Mucosa of rectum (tissue), 2 donors: ENCODE measurements at regions not wholly inside any gene's neighbourhood (a gene's known extent, or its start where the extent isn't known, plus 50 kb on each side); places are given as distances from the start of the nearest gene placed in this dataset.
"Not testable (repeated sequence)": the region's sequence is repeated elsewhere in the genome, so short reads cannot be mapped to it uniquely, and the experiment has no call there.

Experiments used
- H3K27ac ChIP-seq, 2 donors: one replicate each; pipeline ENCODE4 v1.7.0; 2013; ENCODE audit warnings: inconsistent platforms in 2 of 2, low read depth in 2 of 2, low read length in 2 of 2
- H3K27me3 ChIP-seq, 2 donors: one replicate each; pipeline ENCODE4 v1.7.0; 2013; ENCODE audit warnings: low read length in 2 of 2; ENCODE audit not compliant: control insufficient read depth in 2 of 2, insufficient read depth in 2 of 2
- H3K36me3 ChIP-seq, 2 donors: one replicate each; pipeline ENCODE4 v1.7.0; 2013; ENCODE audit warnings: low read length in 2 of 2; ENCODE audit not compliant: control insufficient read depth in 2 of 2, insufficient read depth in 2 of 2
- H3K4me1 ChIP-seq, 2 donors: one replicate each; pipeline ENCODE4 v1.7.0; 2013; ENCODE audit warnings: low read length in 2 of 2, mild to moderate bottlenecking in 1 of 2; ENCODE audit not compliant: control insufficient read depth in 2 of 2, insufficient read depth in 2 of 2
- H3K4me3 ChIP-seq, 2 donors: one replicate each; pipeline ENCODE4 v1.7.0; 2013; ENCODE audit warnings: low read length in 2 of 2
- H3K9ac ChIP-seq, 2 donors: one replicate each; pipeline ENCODE4 v1.7.0; 2013; ENCODE audit warnings: low read length in 2 of 2, low read depth in 1 of 2, mild to moderate bottlenecking in 1 of 2
- H3K9me3 ChIP-seq, 2 donors: one replicate each; pipeline ENCODE4 v1.7.0; 2013; ENCODE audit warnings: low read length in 2 of 2; ENCODE audit not compliant: control insufficient read depth in 2 of 2
- donor health status: healthy.
- donor health status: Normal muscosa, but diverticular disease.

DNA sequence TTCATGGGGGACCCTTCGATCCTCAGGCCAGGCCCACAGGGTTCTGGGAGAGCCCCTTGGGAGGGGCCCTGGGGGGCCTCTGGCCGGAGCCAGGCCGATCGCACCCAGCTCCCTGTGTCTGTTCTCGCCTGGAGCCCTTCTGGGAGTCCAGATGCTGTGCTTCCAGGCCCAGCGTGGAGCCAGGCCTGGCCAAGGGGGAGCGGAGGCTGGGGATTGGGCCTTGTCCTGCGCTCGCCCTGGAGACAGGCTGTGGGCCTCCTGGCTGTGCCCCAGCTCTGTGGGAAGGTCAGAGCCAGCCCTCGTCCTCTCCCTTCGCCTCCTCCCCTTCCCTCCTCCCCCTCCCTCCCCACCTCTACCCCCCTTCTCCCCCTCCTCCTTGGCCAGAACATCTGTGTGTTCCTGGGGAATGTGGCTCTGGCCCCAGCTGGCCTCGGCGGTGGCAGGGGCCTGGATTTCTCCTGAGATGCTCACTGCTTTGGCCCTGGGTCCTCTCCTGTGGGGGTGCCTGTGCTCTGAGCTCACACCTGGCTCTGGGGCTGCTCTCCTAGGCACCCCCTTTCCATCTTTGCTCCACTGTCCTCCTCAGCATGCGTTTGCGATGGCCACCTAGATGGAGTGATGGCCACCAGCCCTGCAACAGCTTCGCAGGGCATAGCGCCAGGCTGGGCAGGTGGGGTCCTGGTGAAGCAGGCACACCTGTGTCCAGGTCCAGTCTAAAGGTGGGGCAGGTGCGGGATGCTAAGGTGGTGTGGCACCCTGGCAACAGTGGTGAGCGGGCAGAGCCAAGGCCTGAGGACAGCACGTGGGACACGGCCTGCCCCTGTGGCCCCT lies 90.6 kb upstream of the CIBAR2 start:
- no peaks in the 10 kb centered on the region for H3K36me3 ChIP-seq
- H3K4me3 ChIP-seq = no peak overlapping the region
- H3K27me3 ChIP-seq = peaks cover 2 to 11% of the 10 kb centered on the region in 2 donors
- H3K9ac ChIP-seq = no peak overlapping the region
- H3K9me3 ChIP-seq = no peaks in the 10 kb centered on the region
- H3K27ac ChIP-seq = peak overlapping the region; percentile 52 to 63
- H3K4me1 ChIP-seq = peaks cover 9 to 15% of the 10 kb centered on the region in 2 donors

DNA sequence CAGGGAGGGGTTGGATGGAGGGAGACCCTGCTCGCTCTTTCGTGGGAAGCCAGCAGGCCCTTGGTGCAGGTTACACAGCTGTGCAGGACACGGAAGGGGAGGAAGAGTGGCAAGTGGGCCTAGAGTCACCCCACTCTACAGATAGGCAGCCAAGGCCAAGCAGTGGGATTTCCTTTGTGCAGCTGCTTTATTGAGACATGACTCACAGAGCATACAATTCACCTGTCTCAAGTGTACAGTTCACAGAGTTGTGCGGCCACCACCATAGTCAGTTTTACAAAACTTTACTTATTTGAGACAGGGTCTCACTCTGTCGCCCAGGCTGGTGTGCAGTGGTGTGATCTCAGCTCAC lies 91.2 kb upstream of the CIBAR2 start:
- H3K9ac ChIP-seq = no peak overlapping the region
- H3K9me3 ChIP-seq = no peaks in the 10 kb centered on the region
- H3K27me3 ChIP-seq = peaks cover 2 to 11% of the 10 kb centered on the region in 2 donors
- H3K36me3 ChIP-seq = no peaks in the 10 kb centered on the region
- no peak overlapping the region for H3K4me3 ChIP-seq
- peaks cover 9 to 11% of the 10 kb centered on the region in 2 donors for H3K4me1 ChIP-seq
- no peak overlapping the region for H3K27ac ChIP-seq

DNA sequence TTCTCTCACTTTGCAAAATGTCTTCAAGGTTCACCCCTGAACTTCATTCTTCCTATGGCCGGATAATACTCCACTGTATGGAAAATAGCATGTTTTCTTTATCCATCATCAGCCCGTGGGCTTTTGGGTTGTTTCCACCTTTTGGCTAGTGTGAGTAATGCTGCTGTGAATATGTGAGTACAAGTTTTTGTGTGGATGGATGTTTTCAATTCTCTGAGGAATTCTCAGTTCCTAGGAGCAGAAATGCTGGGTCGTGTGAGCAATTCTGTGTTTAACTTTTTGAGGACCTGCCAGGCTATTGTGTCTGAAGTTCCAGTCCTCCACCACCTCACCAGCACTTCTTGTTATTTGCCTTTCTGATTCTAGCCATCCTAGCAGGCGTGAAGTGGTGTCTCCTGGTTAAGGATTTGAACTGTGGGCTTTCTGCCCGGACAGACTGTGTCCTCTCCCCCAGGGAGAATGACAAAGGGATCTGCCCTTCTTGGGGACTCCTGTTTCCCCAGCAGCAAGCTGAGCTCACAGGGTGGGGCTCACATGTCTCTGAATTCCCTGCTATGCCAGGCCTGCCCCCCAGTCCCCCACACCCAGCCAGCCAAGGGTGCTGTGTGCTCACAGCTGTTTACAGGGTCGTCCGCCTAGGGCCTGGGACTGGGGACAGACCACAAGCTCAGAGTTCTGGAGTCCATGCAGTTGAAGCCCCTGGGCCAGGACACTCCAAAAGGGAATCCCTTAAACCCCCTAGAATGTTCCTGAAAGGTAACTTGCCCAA lies 92.2 kb upstream of the CIBAR2 start:
- Histone ChIP-seq H3K27me3 (peaks cover 2 to 11% of the 10 kb centered on the region in 2 donors), H3K4me3 (no peak overlapping the region), H3K9ac (no peak overlapping the region), H3K9me3 (no peaks in the 10 kb centered on the region), H3K27ac (no peak overlapping the region), H3K4me1 (peaks cover 9 to 11% of the 10 kb centered on the region in 2 donors), H3K36me3 (no peaks in the 10 kb centered on the region)

- not testable (repeated sequence) for H3K27ac ChIP-seq, H3K36me3 ChIP-seq, H3K9ac ChIP-seq, H3K4me3 ChIP-seq, H3K9me3 ChIP-seq
- Histone ChIP-seq H3K4me1 (peaks cover 9 to 11% of the 10 kb centered on the region in 2 donors), H3K27me3 (peaks cover 2 to 11% of the 10 kb centered on the region in 2 donors)
These were observed 93.0 kb upstream of the CIBAR2 start for GRCh38 chr16:85205257-85205656.

- Histone ChIP-seq H3K9ac (no peak overlapping the region), H3K36me3 (no peaks in the 10 kb centered on the region), H3K4me1 (peaks cover 7 to 11% of the 10 kb centered on the region in 2 donors), H3K27me3 (peaks cover 2 to 11% of the 10 kb centered on the region in 2 donors), H3K27ac (no peak overlapping the region), H3K9me3 (no peaks in the 10 kb centered on the region), H3K4me3 (no peak overlapping the region)
These were observed 93.6 kb upstream of the CIBAR2 start for GRCh38 chr16:85205747-85206471.

GRCh38 chr16:85206472-85207356 lies 94.4 kb upstream of the CIBAR2 start:
- Histone ChIP-seq H3K9me3 (no peaks in the 10 kb centered on the region), H3K36me3 (no peaks in the 10 kb centered on the region), H3K27ac (peak overlapping the region in 1 of 2 donors; percentile 16), H3K4me3 (no peak overlapping the region), H3K4me1 (peaks cover 7 to 11% of the 10 kb centered on the region in 2 donors), H3K27me3 (peaks cover 2 to 11% of the 10 kb centered on the region in 2 donors), H3K9ac (no peak overlapping the region)

DNA sequence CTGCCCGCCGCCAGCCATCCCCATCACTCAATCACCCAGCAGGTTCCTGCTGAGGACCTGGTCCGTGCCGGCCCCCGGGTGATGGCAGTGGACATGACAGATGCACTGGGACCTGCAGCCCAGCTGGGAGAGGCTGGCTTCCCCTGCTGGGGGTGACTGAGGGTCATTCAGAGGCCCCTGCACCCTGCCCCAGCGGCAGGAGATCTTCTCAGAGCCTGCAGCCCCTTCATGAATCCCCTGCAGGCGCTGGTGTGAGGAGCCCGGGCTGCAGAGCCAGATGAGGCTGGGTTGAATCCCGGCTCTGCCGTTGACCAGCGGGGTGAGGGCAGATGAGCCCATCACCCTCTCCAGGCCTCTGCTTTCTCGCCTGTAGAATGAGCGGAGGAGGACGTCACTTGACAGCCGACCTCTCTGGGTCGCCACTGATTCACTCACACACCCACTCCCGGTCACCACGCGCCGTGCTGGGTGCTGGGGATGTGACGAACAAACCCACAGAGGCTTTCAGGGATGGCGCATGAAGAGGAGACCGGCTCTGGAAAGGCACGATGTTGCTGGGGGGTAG lies 95.2 kb upstream of the CIBAR2 start:
- peak overlapping the region in 1 of 2 donors; percentile 16 for H3K27ac ChIP-seq
- H3K4me3 ChIP-seq = no peak overlapping the region
- H3K27me3 ChIP-seq = peaks cover 2 to 11% of the 10 kb centered on the region in 2 donors
- no peaks in the 10 kb centered on the region for H3K36me3 ChIP-seq
- H3K4me1 ChIP-seq = peaks cover 6 to 7% of the 10 kb centered on the region in 2 donors
- no peaks in the 10 kb centered on the region for H3K9me3 ChIP-seq
- no peak overlapping the region for H3K9ac ChIP-seq

GRCh38 chr16:85208181-85208580 lies 95.9 kb upstream of the CIBAR2 start:
- Histone ChIP-seq H3K9me3 (no peaks in the 10 kb centered on the region), H3K4me1 (peaks cover 3 to 7% of the 10 kb centered on the region in 2 donors), H3K27me3 (peaks cover 2 to 11% of the 10 kb centered on the region in 2 donors), H3K9ac (no peak overlapping the region), H3K36me3 (no peaks in the 10 kb centered on the region), H3K4me3 (no peak overlapping the region), H3K27ac (no peak overlapping the region)
